ENCODE measurements at regions not wholly inside any gene's neighbourhood (a gene's known extent, or its start where the extent isn't known, plus 50 kb on each side); places are given as distances from the start of the nearest gene placed in this dataset.

DNA sequence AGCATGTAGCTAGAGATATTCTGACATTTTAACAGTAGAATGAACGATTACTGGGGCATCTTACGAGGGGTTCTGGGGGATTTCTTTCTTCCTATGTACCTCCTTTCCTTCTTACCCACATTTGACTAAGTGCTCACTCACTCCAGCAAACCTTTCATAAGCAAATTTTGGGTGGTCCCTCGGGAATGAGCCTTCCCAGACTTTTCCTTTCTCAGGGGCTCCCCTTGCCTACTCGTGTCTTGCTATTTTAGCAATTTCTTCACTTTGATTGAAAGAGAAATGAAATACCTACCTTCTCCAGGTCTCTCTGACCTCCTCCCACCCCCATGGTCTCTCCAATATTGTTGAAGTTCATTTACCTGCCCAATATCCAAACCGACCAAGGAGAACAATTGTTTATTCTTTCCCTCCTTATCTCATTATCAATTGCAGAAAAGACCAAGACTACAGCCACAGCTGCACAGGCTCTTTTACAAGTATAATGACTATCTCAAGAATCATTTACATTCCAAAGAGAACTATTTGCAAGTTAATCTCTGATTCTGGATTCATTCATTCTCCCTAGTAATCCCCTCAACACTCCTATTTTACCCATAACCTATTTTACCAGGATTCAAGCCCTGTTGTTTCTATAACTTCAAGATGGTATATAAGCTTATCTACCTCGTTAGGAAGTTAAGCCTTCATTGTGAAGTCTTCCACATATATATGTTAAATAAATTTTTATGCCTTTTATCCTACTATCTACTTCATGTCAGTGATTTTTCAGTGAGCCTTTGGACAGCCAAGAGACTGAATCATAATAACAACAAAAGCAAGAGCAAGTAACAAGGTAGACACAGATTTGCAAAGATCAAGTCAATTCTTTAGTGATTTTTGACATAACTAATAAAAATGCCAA, 480.6 kb downstream of the IPMK start:
- DNase-seq (ENCODE audit: low read depth), result no peak

DNA sequence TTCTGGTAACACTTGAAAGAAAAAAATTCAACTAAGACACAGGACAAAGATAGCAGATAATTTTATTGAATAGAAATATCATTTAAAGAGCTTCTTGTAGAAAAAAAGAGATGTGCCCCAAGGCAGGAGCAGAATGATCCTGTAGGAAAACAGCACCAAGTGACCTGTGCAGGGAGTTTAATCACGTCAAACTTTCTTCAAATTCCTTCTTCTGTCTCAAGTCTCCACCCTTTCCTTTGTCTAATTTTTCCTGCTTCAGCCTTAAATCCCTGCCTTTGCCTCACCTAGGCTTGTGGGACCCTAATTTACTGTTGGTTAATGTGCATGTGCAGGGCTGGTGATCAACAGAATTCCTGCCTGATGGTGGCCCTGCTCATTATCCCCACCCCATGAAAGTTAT, 481.4 kb downstream of the IPMK start:
- no peak for DNase-seq (ENCODE audit: low read depth)

DNA sequence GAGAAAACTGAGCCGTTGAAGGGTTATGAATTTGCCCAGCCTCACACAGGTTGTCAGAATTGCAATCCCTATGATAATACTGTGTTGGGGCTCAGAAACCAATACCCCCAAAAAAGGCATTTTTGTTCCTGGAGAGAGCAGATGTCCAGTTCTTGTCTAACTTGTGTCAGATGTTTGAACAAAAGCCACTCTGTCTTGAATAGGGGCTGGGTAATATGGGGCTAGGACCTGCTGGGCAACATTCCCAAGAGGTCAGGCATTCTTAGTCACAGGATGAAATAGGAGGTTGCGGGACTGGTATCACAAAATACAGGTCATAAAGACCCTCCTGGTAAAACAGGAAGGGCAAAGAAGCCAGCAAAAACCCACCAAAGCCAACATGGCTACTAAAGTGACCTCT, 482.1 kb downstream of the IPMK start:
- DNase-seq (ENCODE audit: low read depth), result no peak

DNA sequence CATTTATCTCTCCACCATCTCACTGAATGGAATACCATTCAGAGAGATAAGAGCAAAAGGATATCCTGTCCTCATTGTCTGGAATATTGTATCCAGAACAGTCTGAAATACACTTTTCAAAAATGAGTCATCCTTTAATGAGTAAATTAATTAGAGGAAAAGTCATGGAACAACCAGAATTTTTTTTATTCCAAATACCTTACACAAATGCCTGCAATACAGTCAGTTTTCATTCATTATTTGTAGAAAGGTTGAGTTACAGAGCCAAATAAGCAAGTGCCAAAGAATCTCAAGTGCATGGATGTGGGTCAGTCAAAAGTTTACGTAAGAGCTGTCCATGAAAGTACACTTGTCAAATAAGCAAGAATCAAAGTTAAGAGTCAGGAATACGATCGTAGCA, 482.6 kb downstream of the IPMK start:
- DNase-seq (ENCODE audit: low read depth), result no peak

GRCh38 chr10:57776688-57777432, 490.8 kb downstream of the IPMK start:
- DNase-seq (ENCODE audit: low read depth), result no peak

DNA sequence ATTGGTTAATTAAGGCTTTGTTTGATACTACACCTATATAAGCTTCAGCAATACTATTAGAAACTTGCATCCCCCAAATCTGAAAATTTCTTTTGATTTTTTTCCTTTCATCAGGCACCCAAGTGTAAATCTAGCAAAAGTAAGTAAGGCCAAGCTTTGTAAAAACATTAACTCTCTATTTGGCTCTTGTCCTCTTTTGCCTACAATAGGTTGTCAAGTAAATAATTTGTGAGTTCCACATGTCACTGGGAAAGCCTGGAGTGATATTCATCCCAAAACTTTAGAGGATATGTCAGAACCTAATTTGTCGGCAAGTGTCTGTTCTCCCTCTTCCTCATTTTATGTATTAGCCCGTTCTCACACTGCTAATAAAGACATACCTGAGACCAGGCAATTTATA, 492.4 kb downstream of the IPMK start:
- DNase-seq (ENCODE audit: low read depth), result no peak

DNA sequence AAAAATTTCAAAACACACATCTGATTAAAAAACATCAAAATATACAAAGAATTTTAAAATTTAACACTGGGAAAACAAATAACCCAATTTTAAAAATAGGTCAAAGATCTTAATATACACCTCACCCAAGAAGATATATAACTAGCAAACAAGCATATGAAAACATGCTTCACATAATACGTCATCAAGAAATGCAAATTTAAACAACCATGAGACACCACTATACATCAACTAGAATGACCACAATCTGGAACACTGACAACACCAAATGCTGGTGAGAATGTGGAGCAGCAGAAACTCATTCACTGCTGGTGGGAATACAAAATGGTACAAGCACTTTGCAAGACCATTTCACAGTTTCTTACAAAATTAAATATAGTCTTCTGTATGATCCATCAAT, 498.4 kb downstream of the IPMK start:
- no peak for DNase-seq (ENCODE audit: low read depth)

DNA sequence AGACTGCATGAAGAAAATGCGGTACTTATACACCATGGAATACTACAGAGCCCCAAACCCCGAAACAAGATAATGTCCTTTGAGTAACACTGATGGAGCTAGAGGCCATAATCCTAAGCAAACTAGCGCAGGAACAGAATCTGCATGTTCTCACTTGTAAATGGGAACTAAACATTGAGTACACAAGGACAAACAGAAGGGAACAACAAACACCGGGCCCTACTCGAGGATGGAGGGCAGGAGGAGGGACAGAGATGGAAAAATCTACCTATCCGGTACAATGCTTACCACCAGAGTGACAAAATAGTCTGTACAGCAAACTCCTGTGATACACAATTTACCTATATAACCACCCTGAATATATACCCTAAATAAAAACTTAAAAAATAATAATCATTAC, 507.9 kb downstream of the IPMK start:
- DNase-seq (ENCODE audit: low read depth), result no peak

DNA sequence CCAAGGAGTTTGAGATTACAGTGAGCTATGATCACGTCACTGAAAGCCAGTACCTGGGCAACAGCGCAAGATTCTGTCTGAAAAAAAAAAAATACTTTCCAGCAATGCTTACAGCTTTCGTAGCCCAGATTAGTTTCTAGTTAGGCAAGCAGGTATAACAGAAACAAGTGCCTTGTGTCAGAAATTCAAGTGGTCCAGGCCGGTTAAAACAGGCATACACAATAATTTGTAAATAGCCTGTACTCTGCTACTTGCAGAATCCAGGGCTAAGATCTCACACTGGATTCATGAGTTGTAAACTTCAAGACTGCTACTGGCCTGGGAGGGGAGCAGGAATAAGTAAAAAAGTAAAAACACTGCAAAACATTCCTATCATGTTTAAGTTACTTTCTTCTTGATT, 512.9 kb downstream of the IPMK start:
- no peak for DNase-seq (ENCODE audit: low read depth)

DNA sequence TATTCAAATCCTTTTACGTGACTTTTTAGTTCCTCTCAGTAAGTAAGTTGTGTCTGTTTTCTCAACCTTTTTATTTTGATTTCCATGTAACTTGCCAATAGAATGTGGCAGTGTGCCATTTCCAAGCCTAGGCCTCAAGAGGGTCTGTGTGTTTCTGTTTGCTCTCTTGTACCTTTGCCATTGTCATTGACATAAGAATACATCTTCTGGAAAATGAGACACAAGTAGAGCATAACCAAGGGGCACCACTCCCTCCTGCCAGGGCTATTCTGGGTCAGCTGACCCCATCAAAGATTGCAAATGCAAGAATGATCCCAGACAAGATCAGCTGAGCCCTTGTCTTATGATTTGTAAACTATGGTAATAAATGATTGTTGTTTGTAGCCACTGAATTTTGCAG, 524.0 kb downstream of the IPMK start:
- no peak for DNase-seq (ENCODE audit: low read depth)

DNA sequence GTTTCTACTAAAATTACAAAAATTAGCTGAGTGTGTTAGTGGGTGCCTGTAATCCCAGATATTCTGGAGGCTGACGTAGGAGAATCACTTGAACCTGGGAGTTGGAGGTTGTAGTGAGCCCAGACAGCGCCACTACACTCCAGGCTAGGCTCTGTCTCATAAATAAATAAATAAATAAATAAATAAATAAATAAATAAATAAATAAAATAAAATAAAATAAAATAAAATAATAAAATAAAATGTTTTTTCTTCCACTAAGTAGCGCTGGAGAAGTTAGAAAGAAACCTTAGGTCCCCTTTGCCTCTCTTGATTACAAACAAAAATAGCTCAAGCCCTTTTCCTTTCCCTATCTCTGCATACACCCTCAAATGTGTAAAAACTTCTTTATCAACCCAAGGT, 525.9 kb downstream of the IPMK start:
- no peak for DNase-seq (ENCODE audit: low read depth)

DNA sequence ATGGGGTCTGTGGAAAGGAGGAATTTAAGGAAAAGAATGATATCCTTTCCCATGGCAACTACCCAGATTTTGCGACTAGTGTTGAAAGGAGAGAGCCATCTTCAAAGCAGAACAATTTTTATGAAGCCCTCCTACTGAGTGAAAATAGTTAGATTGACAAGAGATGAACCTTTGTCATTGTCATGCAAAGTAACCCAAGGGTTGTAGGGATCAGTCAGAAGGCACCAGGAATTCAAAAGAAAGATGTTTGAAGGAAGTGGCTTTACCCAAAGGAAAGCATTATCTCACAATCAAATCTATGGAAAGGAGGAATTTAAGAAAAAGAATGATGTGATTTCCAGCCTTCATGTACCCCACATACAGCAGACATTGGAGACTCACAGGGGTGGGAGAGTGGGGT, 544.4 kb downstream of the IPMK start:
- DNase-seq (ENCODE audit: low read depth), result no peak

GRCh38 chr10:57716884-57717283, 550.8 kb downstream of the IPMK start:
- no peak for DNase-seq (ENCODE audit: low read depth)

GRCh38 chr10:57715233-57715632, 552.5 kb downstream of the IPMK start:
- no peak for DNase-seq (ENCODE audit: low read depth)

- DNase-seq (ENCODE audit: low read depth), result no peak
Observed at GRCh38 chr10:57707300-57707658, 560.4 kb downstream of the IPMK start.

DNA sequence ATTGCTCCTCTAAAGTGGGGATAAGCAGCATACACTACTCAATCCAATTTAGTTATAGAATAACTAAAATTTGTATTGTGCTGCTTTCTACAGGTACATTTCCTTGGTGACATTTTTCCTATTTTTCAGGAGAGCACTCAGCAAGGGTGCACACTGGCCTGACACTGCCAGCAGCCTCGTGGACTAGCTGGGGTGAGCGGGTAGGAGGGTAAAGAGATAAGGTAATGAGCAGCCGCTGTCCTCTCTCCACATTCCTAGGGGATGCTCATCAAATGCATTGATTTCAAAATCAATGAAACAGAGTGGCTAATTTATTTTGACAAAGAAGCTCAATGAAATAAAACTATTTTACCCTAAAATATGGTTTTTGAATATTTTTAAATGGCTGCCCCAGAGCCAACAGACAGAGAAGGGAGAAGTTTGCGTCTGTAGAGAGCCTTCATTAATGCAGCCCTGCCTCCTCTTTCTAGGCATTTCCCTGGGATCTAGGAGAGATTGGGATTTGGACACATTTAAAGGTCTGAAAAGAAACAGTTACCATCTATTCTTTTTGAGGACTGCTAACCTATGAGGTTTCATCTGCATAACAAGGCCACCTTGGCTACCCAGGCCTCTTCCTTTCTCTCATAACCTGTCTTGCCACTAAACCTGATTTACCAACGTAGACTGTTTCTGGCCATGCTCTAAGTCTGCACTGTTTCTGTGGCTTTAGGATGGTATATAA, 561.0 kb downstream of the IPMK start:
- DNase-seq (ENCODE audit: low read depth), result no peak

- no peak for DNase-seq (ENCODE audit: low read depth)
Observed at GRCh38 chr10:57706016-57706415, 561.7 kb downstream of the IPMK start.

- no peak for DNase-seq (ENCODE audit: low read depth)
Observed at GRCh38 chr10:57699944-57700343, 567.8 kb downstream of the IPMK start.

GRCh38 chr10:57696641-57697040, 571.1 kb downstream of the IPMK start:
- no peak for DNase-seq (ENCODE audit: low read depth)

GRCh38 chr10:57694956-57695608, 572.6 kb downstream of the IPMK start:
- DNase-seq (ENCODE audit: low read depth), result no peak

- no peak for DNase-seq (ENCODE audit: low read depth)
Observed at GRCh38 chr10:57692255-57692980, 575.3 kb downstream of the IPMK start.

All from activated T-cell treated with anti-CD3 and anti-CD28 coated beads for 48 hours (primary cell).